ENCODE measurements at regions not wholly inside any gene's neighbourhood (a gene's known extent, or its start where the extent isn't known, plus 50 kb on each side); places are given as distances from the start of the nearest gene placed in this dataset.

- H3K4me3 ChIP-seq (replicated peaks in 1 of 2; ENCODE audit: low read depth in 1 of 2, low read length in 2 of 2) = no peak overlapping the region
- RAD21 ChIA-PET (ENCODE audit: low non-redundant PET in 1 of 2, low total read pairs in 2 of 2, uncharacterized antibody in 2 of 2, unreplicated experiment in 2 of 2) = no interaction called here
- DNase-seq (ENCODE audit: low read depth, low spot score) = no peak
- peaks cover 21 to 35% of the 10 kb centered on the region in 2 experiments; a peak in 2 of 4 replicates for H3K9me3 ChIP-seq (ENCODE audit: control insufficient read depth in 1 of 2, insufficient read depth in 1 of 2, low read depth in 1 of 2, low read length in 2 of 2)
- no peak for ATAC-seq
- H3K4me2 ChIP-seq (ENCODE audit: low read length) = no peak overlapping the region
- no peak overlapping the region for H3K9ac ChIP-seq (ENCODE audit: low read length)
- no peak overlapping the region for H2AFZ ChIP-seq (ENCODE audit: low read depth, low read length, poor library complexity, severe bottlenecking)
- no peaks in the 10 kb centered on the region for H3K79me2 ChIP-seq (ENCODE audit: insufficient read depth, low read length)
- no peaks in the 10 kb centered on the region for H3K4me1 ChIP-seq (ENCODE audit: control insufficient read depth in 1 of 2, insufficient read depth in 2 of 2, low read length in 2 of 2)
- H3K27ac ChIP-seq (ENCODE audit: low read depth, low read length) = no peak overlapping the region
- no peaks in the 10 kb centered on the region for H3K9me2 ChIP-seq (ENCODE audit: insufficient read depth)
- CTCF ChIA-PET = no interaction called here
- POLR2A ChIA-PET = no interaction called here
- H4K20me1 ChIP-seq (ENCODE audit: insufficient read depth) = no peaks in the 10 kb centered on the region
- TF ChIP-seq SRF (IDR thresholded peaks at IDR 0.05; ENCODE audit: low read depth) = no peak
- TF ChIP-seq ZNF274 (IDR thresholded peaks at IDR 0.05; ENCODE audit: low read depth, low read length) = no peak
- TF ChIP-seq RAD21 (IDR thresholded peaks at IDR 0.05; ENCODE audit: low read depth) = no peak
- TF ChIP-seq CEBPB (IDR thresholded peaks at IDR 0.05; ENCODE audit: low read depth) = no peak
- no peak for TF ChIP-seq JUND (IDR thresholded peaks at IDR 0.05)
- TF ChIP-seq SIN3A (IDR thresholded peaks at IDR 0.05; ENCODE audit: low read depth) = no peak
- no peak for TF ChIP-seq TCF7L2 (IDR thresholded peaks at IDR 0.05; ENCODE audit: borderline replicate concordance, extremely low read depth, insufficient read depth, insufficient read length)
- TF ChIP-seq ATF3 (IDR thresholded peaks at IDR 0.05) = no peak
- no peak for TF ChIP-seq REST (IDR thresholded peaks at IDR 0.05; ENCODE audit: low read depth)
- no peak for TF ChIP-seq EGR1 (IDR thresholded peaks at IDR 0.05; ENCODE audit: low read depth)
- no peak for TF ChIP-seq YY1 (IDR thresholded peaks at IDR 0.05; ENCODE audit: extremely low read depth, insufficient replicate concordance, low read depth, low read length)
- no peak for TF ChIP-seq POLR2A (IDR thresholded peaks at IDR 0.05; ENCODE audit: borderline replicate concordance, extremely low read depth, insufficient read depth, insufficient read length)
- no peak for TF ChIP-seq ELF1 (IDR thresholded peaks at IDR 0.05; ENCODE audit: borderline replicate concordance, low read depth)
- no peak for TF ChIP-seq CBX3 (IDR thresholded peaks at IDR 0.05; ENCODE audit: low read depth)
- no peak for TF ChIP-seq EZH2phosphoT487 (IDR thresholded peaks at IDR 0.05; ENCODE audit: borderline replicate concordance)
- TF ChIP-seq POLR2AphosphoS5 (IDR thresholded peaks at IDR 0.05; ENCODE audit: low read depth, low read length) = no peak
- H3K27me3 ChIP-seq (ENCODE audit: insufficient read depth, low read length) = no peaks in the 10 kb centered on the region
- BruUV-seq (replicated peaks) = no TSS peak
- intact Hi-C loops (cut with micrococcal nuclease) = no loop called here
- H3K36me3 ChIP-seq (ENCODE audit: control insufficient read depth in 1 of 2, insufficient read depth in 2 of 2, low read length in 2 of 2) = no peaks in the 10 kb centered on the region
These were observed 716.0 kb downstream of the XPNPEP1 start for GRCh38 chr10:109207361-109207760.

Measured in HCT116 (cell line).